Activated T-helper 1 cell treated with anti-CD3 and anti-CD28 coated beads, Interleukin-12 subunit alpha, Interleukin-12 subunit beta, Interleukin-2, Interleukin-4 antibody, amounts not matched to agents 30 ng/mL and 10 ng/mL and 1 ng/mL, durations not matched to agents 14 hours and 24 hours and 36 hours (primary cell): ENCODE measurements at regions not wholly inside any gene's neighbourhood (a gene's known extent, or its start where the extent isn't known, plus 50 kb on each side); places are given as distances from the start of the nearest gene placed in this dataset.
"Not testable (repeated sequence)": the region's sequence is repeated elsewhere in the genome, so short reads cannot be mapped to it uniquely, and the experiment has no call there.

Experiments used
- DNase-seq: peaks from one replicate; pipeline ENCODE4 v3.0.0; 2021; ENCODE audit warnings: low spot score
- H3K27ac Mint-ChIP-seq: one replicate; pipeline ENCODE4 v1.8.0; 2021; ENCODE audit warnings: mild to moderate bottlenecking, mixed read lengths
- H3K27me3 Mint-ChIP-seq: one replicate; pipeline ENCODE4 v1.8.0; 2022; ENCODE audit warnings: mild to moderate bottlenecking, moderate library complexity, mixed read lengths; ENCODE audit not compliant: insufficient read depth
- H3K36me3 Mint-ChIP-seq: one replicate; pipeline ENCODE4 v1.8.0; 2021; ENCODE audit warnings: low read depth, mixed read lengths
- H3K4me1 Mint-ChIP-seq: one replicate; pipeline ENCODE4 v1.8.0; 2021; ENCODE audit warnings: low read depth, mixed read lengths
- H3K4me3 Mint-ChIP-seq: one replicate; pipeline ENCODE4 v1.8.0; 2021; ENCODE audit warnings: mild to moderate bottlenecking, moderate library complexity, mixed read lengths
- H3K9me3 Mint-ChIP-seq: one replicate; pipeline ENCODE4 v1.8.0; 2021; ENCODE audit warnings: mixed read lengths
- intact Hi-C: fragments of 100-400 bp; cut with micrococcal nuclease; formaldehyde crosslinking; loops from one replicate; pipeline ENCODE4 v1.15.1; 2024

- Mint-ChIP-seq H3K36me3 (no peaks in the 10 kb centered on the region), H3K27ac (no peak overlapping the region), H3K27me3 (no peaks in the 10 kb centered on the region), H3K4me1 (no peaks in the 10 kb centered on the region), H3K9me3 (no peaks in the 10 kb centered on the region), H3K4me3 (no peak overlapping the region)
- intact Hi-C loops, result no loop called here
- DNase-seq, result no peak
Measured at GRCh38 chr16:48956620-48957019, 325.0 kb downstream of the CBLN1 start.

GRCh38 chr16:48955837-48956236, 325.8 kb downstream of the CBLN1 start:
- Mint-ChIP-seq H3K4me1 (no peaks in the 10 kb centered on the region), H3K27me3 (no peaks in the 10 kb centered on the region), H3K9me3 (no peaks in the 10 kb centered on the region), H3K4me3 (no peak overlapping the region), H3K36me3 (no peaks in the 10 kb centered on the region), H3K27ac (no peak overlapping the region)
- intact Hi-C loops, result no loop called here
- no peak for DNase-seq

GRCh38 chr16:48951621-48952125, 330.0 kb downstream of the CBLN1 start:
- H3K27ac Mint-ChIP-seq, H3K4me3 Mint-ChIP-seq, H3K36me3 Mint-ChIP-seq, H3K4me1 Mint-ChIP-seq, intact Hi-C loops, H3K27me3 Mint-ChIP-seq, DNase-seq: not testable (repeated sequence)
- H3K9me3 Mint-ChIP-seq, result peaks cover 16% of the 10 kb centered on the region

GRCh38 chr16:48950184-48950583, 331.5 kb downstream of the CBLN1 start:
- Mint-ChIP-seq H3K9me3 (peaks cover 16% of the 10 kb centered on the region), H3K4me1 (no peaks in the 10 kb centered on the region), H3K27me3 (no peaks in the 10 kb centered on the region), H3K4me3 (no peak overlapping the region), H3K27ac (no peak overlapping the region), H3K36me3 (no peaks in the 10 kb centered on the region)
- intact Hi-C loops, result no loop called here
- DNase-seq, result no peak

GRCh38 chr16:48949636-48950035, 332.0 kb downstream of the CBLN1 start:
- no peak overlapping the region for H3K4me3 Mint-ChIP-seq
- no peaks in the 10 kb centered on the region for H3K4me1 Mint-ChIP-seq
- intact Hi-C loops, result no loop called here
- H3K27ac Mint-ChIP-seq, result no peak overlapping the region
- H3K9me3 Mint-ChIP-seq, result peaks cover 16% of the 10 kb centered on the region
- no peaks in the 10 kb centered on the region for H3K27me3 Mint-ChIP-seq
- no peak for DNase-seq
- H3K36me3 Mint-ChIP-seq, result no peaks in the 10 kb centered on the region

- no peak overlapping the region for H3K4me3 Mint-ChIP-seq
- DNase-seq, result no peak
- H3K27ac Mint-ChIP-seq, result no peak overlapping the region
- peaks cover 16% of the 10 kb centered on the region for H3K9me3 Mint-ChIP-seq
- intact Hi-C loops, result no loop called here
- no peaks in the 10 kb centered on the region for H3K27me3 Mint-ChIP-seq
- no peaks in the 10 kb centered on the region for H3K36me3 Mint-ChIP-seq
- no peaks in the 10 kb centered on the region for H3K4me1 Mint-ChIP-seq
Measured at GRCh38 chr16:48948911-48949310, 332.7 kb downstream of the CBLN1 start.

GRCh38 chr16:48947371-48947713, 334.3 kb downstream of the CBLN1 start:
- Mint-ChIP-seq H3K9me3 (peaks cover 16% of the 10 kb centered on the region), H3K36me3 (no peaks in the 10 kb centered on the region), H3K27ac (no peak overlapping the region), H3K4me3 (no peak overlapping the region), H3K4me1 (no peaks in the 10 kb centered on the region), H3K27me3 (no peaks in the 10 kb centered on the region)
- DNase-seq, result no peak
- intact Hi-C loops, result no loop called here

GRCh38 chr16:48946686-48947370, 334.8 kb downstream of the CBLN1 start:
- Mint-ChIP-seq H3K4me1 (no peaks in the 10 kb centered on the region), H3K36me3 (no peaks in the 10 kb centered on the region), H3K4me3 (no peak overlapping the region), H3K27ac (no peak overlapping the region), H3K9me3 (peaks cover 16% of the 10 kb centered on the region), H3K27me3 (no peaks in the 10 kb centered on the region)
- intact Hi-C loops, result no loop called here
- DNase-seq, result no peak

GRCh38 chr16:48942996-48943395, 333.0 kb upstream of the N4BP1 start:
- Mint-ChIP-seq H3K27ac (no peak overlapping the region), H3K9me3 (no peaks in the 10 kb centered on the region), H3K4me1 (no peaks in the 10 kb centered on the region), H3K4me3 (no peak overlapping the region), H3K36me3 (no peaks in the 10 kb centered on the region), H3K27me3 (no peaks in the 10 kb centered on the region)
- no peak for DNase-seq
- intact Hi-C loops, result no loop called here

- Mint-ChIP-seq H3K9me3 (no peaks in the 10 kb centered on the region), H3K4me1 (no peaks in the 10 kb centered on the region), H3K27me3 (no peaks in the 10 kb centered on the region), H3K36me3 (no peaks in the 10 kb centered on the region), H3K4me3 (no peak overlapping the region), H3K27ac (no peak overlapping the region)
- intact Hi-C loops, result no loop called here
- no peak for DNase-seq
Measured at GRCh38 chr16:48936811-48937210, 326.8 kb upstream of the N4BP1 start.

- Mint-ChIP-seq H3K9me3 (peaks cover 4% of the 10 kb centered on the region), H3K4me3 (no peak overlapping the region), H3K27ac (no peak overlapping the region), H3K4me1 (no peaks in the 10 kb centered on the region), H3K27me3 (no peaks in the 10 kb centered on the region), H3K36me3 (no peaks in the 10 kb centered on the region)
- intact Hi-C loops, result no loop called here
- DNase-seq, result no peak
Measured at GRCh38 chr16:48932216-48932855, 322.4 kb upstream of the N4BP1 start.

- intact Hi-C loops, result no loop called here
- no peaks in the 10 kb centered on the region for H3K36me3 Mint-ChIP-seq
- no peaks in the 10 kb centered on the region for H3K27me3 Mint-ChIP-seq
- no peak for DNase-seq
- H3K27ac Mint-ChIP-seq, result no peak overlapping the region
- H3K9me3 Mint-ChIP-seq, result peaks cover 11% of the 10 kb centered on the region
- no peaks in the 10 kb centered on the region for H3K4me1 Mint-ChIP-seq
- no peak overlapping the region for H3K4me3 Mint-ChIP-seq
Measured at GRCh38 chr16:48930951-48931553, 321.1 kb upstream of the N4BP1 start.

- H3K27ac Mint-ChIP-seq, result no peak overlapping the region
- no peaks in the 10 kb centered on the region for H3K4me1 Mint-ChIP-seq
- DNase-seq, result no peak
- intact Hi-C loops, result no loop called here
- no peaks in the 10 kb centered on the region for H3K27me3 Mint-ChIP-seq
- no peaks in the 10 kb centered on the region for H3K36me3 Mint-ChIP-seq
- no peaks in the 10 kb centered on the region for H3K9me3 Mint-ChIP-seq
- no peak overlapping the region for H3K4me3 Mint-ChIP-seq
Measured at GRCh38 chr16:48919791-48920190, 309.8 kb upstream of the N4BP1 start.
